GM18867 (cell line): ENCODE measurements at regions not wholly inside any gene's neighbourhood (a gene's known extent, or its start where the extent isn't known, plus 50 kb on each side); places are given as distances from the start of the nearest gene placed in this dataset.
"Not testable (repeated sequence)": the region's sequence is repeated elsewhere in the genome, so short reads cannot be mapped to it uniquely, and the experiment has no call there.

Experiments used
- ATAC-seq: cut with Tn5 transposase; IDR thresholded peaks from one replicate; pipeline ENCODE4 v1.9.1; 2021; ENCODE audit warnings: mild to moderate bottlenecking, moderate library complexity; ENCODE audit not compliant: unreplicated experiment

DNA sequence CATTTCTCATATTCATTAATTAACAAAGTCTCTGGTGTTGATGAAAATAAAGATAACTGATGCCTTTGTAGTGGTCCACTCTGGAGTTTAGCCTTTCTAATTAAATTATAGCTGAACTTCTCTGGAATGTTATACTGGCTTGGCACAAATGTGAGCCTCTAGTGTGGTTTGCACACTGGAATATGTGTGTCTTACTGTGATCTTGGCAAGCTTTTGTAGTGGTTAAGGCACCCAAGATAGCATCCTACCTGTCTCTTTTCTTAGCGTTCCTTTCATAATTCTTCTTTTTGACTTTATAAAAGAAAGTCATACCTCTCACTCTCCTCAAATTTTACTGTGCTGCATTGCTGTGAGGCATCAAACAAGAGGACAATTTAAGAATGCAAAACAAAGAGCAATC lies 107.4 kb downstream of the UTRN start:
- ATAC-seq, result no peak

GRCh38 chr6:144394210-144394609 lies 109.1 kb downstream of the UTRN start:
- no peak for ATAC-seq

GRCh38 chr6:144395014-144395413 lies 109.9 kb downstream of the UTRN start:
- ATAC-seq, result no peak

DNA sequence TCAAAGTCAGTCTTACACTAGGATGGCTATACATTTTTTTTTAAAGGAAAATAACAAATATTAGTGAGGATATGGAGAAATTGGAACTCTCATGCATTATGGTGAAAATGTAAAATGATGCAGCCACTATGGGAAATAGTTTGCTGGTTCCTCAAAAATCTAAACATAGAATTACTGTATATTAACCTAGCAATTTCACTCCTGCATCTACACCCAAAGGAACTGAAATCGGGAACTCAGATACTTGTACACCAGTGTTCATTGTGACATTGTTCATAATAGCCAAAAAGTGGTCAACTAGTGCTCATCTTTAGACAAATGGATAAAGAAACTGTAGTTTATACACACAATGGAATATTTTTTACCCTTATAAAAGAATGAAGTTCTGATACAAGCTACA lies 110.7 kb downstream of the UTRN start:
- ATAC-seq, result no peak

GRCh38 chr6:144397141-144397540 lies 112.0 kb downstream of the UTRN start:
- no peak for ATAC-seq

- no peak for ATAC-seq
These were observed 115.2 kb downstream of the UTRN start for GRCh38 chr6:144400321-144400720.

- ATAC-seq, result no peak
These were observed 116.9 kb downstream of the UTRN start for GRCh38 chr6:144401736-144402733.

DNA sequence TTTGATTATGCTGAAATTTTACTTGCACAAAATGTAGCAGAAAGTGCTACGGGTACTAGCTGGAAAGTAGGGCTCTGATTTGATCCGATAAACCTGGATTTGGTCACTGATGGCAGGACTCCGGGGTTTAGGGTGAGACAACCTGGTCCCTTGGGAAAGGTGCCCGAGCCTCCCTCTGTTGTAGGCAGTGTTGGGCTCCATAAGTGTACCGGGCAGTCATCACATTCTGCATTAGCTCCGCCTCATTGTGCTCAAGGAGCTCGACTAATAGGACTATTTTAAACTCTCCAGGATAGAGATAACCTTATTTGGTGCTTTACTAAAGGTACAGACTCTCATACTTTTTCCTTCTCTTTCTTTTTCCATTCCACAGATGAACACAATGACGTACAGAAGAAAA lies 117.6 kb downstream of the UTRN start:
- no peak for ATAC-seq

- no peak for ATAC-seq
These were observed 120.0 kb downstream of the UTRN start for GRCh38 chr6:144405163-144405562.

DNA sequence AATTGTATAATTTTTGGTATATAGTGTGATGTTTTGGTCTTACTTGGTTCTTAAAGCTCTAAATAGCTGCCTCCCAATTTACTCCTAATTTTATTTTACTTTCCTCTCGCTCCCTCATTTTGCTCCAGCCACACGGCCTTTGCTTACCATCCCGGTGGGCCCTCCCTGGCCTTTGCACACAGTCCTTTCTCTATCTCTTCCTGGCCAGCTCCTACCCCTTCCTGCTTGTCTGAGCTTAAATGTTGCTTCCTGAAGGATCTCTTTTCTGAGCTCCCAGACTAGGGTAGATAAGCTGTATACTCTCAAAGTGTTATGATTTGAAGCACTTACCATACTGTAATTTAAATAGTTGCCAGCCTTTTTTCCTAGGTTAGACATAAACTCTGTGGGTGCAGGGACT lies 121.7 kb downstream of the UTRN start:
- no peak for ATAC-seq

GRCh38 chr6:144408161-144408560 lies 123.0 kb downstream of the UTRN start:
- ATAC-seq, result no peak

- ATAC-seq, result no peak
These were observed 124.9 kb downstream of the UTRN start for GRCh38 chr6:144410059-144410458.

DNA sequence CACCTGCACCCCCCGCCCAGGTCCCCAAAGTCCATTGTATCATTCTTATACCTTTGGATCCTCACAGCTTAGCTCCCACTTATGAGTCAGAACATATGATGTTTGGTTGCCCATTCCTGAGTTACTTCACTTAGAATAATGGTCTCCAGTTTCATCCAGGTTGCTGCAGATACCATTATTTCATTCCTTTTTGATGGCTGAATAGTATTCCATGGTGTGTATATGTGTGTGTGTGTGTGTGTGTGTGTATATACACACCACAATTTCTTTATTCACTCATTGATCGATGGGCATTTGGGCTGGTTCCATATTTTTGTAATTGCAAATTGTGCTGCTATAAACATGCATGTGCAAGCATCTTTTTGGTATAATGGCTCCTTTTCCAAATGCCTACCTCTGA lies 125.4 kb downstream of the UTRN start:
- not testable (repeated sequence) for ATAC-seq

DNA sequence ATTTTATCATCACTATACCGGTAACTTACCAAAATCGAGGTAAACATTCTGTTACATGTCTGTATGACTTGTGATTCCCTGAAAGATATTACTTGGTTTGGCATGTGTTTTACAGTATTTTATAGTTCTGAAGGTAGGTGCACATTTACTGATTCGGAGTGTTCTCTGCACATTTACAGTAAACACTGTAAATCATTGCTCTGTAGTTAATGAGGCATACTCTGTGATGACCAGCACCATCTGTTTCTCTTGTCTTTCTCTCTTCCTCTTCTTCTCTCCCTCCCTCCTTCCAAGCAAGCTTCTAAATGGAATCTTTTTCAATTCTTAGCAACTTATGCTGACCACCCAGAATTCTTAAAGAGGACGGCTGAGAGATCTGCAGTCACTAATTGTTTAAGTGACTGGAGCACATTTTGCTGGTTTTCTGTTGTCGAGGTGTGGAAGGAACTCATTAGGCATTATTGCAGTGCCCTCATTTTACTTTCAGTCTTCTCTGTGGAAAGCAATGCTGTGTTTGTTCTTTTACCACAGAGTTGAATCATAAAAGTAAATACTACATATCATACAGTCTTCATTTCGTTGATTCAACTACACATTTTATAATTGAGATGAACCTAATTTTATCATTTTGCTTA lies 126.5 kb downstream of the UTRN start:
- no peak for ATAC-seq

DNA sequence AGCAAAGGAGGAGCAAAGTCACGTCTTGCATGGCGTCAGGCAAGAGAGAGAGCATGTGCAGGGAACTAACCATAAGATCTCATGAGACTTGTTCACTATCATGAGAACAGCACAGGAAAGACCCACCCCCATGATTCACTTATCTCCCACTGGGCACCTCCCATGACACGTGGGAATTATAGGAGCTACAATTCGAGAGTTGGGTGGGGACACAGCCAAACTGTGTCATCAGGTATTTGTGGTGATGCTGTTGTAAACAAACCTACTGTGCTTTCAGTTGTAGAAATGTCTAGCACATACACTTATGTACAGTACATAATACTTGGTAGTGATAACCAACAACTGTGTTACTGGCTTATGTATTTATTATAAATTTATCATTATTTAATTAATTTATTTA lies 128.3 kb downstream of the UTRN start:
- no peak for ATAC-seq

DNA sequence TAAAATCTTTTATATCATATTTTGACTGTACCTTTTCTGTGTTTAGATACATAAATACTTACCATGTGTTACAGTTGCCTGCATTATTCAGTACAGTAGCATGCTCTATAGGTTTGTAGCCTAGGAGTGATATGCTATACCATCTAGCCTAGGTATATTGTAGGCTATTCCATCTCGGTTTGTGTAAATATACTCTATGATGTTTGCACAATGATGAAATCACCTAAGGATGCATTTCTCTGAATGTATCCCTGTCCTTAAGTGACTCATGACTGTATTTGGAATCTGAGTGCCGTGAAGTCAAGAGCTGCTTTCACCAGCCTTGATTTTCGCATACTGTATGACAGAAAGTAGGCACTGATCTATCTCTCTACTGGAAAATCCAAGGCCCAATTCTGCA lies 129.9 kb downstream of the UTRN start:
- ATAC-seq, result no peak

GRCh38 chr6:144415835-144416237 lies 130.7 kb downstream of the UTRN start:
- no peak for ATAC-seq

DNA sequence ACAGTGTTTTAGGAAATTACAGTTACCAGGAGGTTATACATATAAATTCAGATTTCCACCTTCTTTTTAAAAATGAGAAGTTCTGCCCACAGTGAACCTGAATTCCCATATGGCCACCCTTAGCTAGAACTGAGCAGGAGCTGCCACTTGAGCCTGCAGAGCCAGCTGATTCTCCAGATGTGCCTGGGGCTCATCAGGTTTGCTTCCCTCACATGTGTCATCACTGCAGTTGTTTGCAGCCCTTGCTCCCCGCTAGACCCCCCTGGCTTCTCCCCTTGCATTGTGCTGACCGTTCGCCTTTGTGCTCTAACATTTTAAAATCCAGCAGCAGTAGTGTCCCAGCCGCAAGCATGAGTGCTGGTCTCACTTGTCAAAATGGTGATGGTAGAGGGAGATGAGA lies 131.1 kb downstream of the UTRN start:
- ATAC-seq, result no peak

GRCh38 chr6:144416773-144417172 lies 131.6 kb downstream of the UTRN start:
- no peak for ATAC-seq

DNA sequence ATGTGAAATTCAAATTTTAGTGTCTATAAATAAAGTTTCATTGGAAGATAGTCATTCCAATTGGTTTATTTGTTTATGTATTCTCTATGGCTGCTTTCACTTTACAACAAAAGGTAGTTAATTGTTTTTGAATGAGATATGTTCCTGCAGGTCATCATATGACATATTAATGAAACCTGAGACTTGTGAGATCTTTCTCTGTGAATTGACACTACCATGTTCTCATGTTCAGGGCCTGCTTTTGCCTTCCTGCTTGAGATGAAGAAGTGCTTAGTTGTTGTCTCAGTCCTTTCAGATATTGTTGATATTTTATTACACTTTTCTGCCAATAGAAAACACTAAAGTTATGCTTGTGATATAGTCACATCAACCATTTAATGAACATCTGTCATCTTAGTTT lies 132.5 kb downstream of the UTRN start:
- ATAC-seq, result no peak

DNA sequence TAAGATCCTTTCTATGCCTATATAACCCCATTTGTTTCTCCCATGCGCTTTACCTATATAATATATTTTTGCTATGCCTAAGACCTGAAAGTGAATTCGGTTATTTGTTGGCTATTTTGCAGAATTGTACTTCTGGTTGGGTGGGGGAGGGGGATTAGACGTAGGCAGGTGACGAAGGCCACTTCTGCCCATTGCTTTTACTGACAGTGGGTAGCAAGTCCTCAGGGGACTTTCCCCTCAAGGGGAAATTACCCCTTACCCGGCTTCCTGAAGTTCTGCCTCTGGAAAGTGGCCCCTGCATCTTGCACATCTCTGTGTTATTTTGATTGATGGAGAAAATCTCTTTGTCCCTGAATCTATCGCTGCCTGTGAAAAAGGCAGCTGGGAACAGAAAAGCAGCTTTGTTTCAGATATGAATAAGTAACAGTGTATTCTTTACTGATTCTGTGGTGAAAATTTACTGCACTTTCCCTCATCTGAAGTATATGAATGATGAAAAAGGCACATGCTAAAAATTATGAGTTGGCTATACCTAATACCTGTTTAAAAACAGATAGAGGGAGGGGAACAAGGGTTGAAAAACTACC lies 133.9 kb downstream of the UTRN start:
- ATAC-seq, result no peak

GRCh38 chr6:144423167-144423566 lies 138.0 kb downstream of the UTRN start:
- ATAC-seq, result no peak
